SJCRH30 (cell line): ENCODE measurements at regions not wholly inside any gene's neighbourhood (a gene's known extent, or its start where the extent isn't known, plus 50 kb on each side); places are given as distances from the start of the nearest gene placed in this dataset.

Experiments used
- DNase-seq, 2 experiments: peaks; one replicate each; pipeline ENCODE4 v3.0.0-alpha.2; 2015 to 2020
- H3K27ac ChIP-seq: fragments of 250-450 bp; sonication (Bioruptor Pico); 2 replicates; pipeline ENCODE4 v1.5.1; 2020; ENCODE audit warnings: mild to moderate bottlenecking, moderate library complexity
- H3K27me3 ChIP-seq: fragments of 250-450 bp; sonication (Bioruptor Pico); 2 replicates; pipeline ENCODE4 v1.5.1; 2020; ENCODE audit warnings: mild to moderate bottlenecking, moderate library complexity
- H3K36me3 ChIP-seq: fragments of 250-450 bp; sonication (Bioruptor Pico); 2 replicates; pipeline ENCODE4 v1.5.1; 2020; ENCODE audit warnings: mild to moderate bottlenecking, moderate library complexity
- H3K4me1 ChIP-seq: fragments of 250-450 bp; sonication (Bioruptor Pico); 2 replicates; pipeline ENCODE4 v1.5.1; 2020; ENCODE audit warnings: mild to moderate bottlenecking, moderate library complexity
- H3K4me3 ChIP-seq: fragments of 250-450 bp; sonication (Bioruptor Pico); 2 replicates; pipeline ENCODE4 v1.5.1; 2020; ENCODE audit warnings: mild to moderate bottlenecking, moderate library complexity
- H3K9me3 ChIP-seq: fragments of 250-450 bp; sonication (Bioruptor Pico); replicated peaks from 2 replicates; pipeline ENCODE4 v1.5.1; 2020; ENCODE audit warnings: mild to moderate bottlenecking, moderate library complexity

DNA sequence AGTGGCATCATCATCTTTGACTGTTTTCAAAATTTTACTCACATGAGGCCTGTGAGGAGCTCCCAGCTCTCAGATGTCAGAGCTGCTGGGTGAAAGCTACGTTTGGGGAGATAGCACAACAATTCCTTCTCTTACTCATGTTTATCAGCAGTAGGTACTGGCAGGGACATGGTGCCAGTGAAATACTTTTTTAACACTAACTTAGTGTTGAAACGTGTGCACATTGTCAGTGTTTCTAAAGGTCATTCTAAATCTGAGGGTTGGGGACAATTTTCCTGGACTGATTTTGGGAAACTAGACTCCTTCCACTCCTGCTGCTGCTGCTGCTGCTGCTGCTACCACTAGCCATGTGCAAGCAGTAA is 487.4 kb downstream of the PDCD6IP start:
- H3K4me3 ChIP-seq: no peak overlapping the region
- no peaks in the 10 kb centered on the region for H3K36me3 ChIP-seq
- no peak overlapping the region for H3K27ac ChIP-seq
- no peaks in the 10 kb centered on the region for H3K4me1 ChIP-seq
- DNase-seq: no peak
- H3K9me3 ChIP-seq: no peaks in the 10 kb centered on the region
- H3K27me3 ChIP-seq: no peaks in the 10 kb centered on the region

DNA sequence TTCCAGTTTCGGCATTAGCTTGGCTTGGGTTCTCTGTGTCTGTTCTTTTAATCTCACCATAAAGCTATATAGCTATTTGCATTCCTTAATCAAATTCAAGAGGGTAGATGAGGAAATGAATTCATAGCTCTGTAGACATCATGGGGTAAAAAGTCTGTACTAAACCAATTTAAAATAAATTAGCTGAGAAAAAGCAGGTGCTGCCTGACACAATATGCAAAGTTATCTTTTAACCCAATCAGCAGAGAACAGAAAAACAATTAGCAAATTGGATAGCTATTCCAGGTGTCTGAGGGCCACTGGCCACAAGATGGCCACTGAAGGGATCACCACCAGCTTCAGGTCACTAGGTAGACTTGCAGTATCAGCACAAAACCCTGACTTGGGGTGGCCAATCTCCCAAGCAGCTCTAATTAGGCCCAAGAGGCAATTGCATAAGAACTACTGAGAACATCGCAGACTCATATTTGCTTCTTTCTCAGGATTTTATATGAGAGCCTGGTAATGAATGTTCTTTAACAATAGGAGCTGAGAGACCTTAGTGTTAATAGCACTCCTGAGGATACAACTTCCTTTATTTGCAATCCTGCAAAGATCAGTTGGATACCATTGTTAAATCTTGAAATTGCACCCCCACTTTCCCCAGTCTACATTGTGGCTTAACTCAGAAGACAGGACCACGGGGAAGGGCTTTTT is 494.3 kb downstream of the PDCD6IP start:
- H3K4me3 ChIP-seq: no peak overlapping the region
- H3K4me1 ChIP-seq: no peaks in the 10 kb centered on the region
- DNase-seq: no peak
- H3K27ac ChIP-seq: no peak overlapping the region
- no peaks in the 10 kb centered on the region for H3K9me3 ChIP-seq
- H3K36me3 ChIP-seq: no peaks in the 10 kb centered on the region
- no peaks in the 10 kb centered on the region for H3K27me3 ChIP-seq

DNA sequence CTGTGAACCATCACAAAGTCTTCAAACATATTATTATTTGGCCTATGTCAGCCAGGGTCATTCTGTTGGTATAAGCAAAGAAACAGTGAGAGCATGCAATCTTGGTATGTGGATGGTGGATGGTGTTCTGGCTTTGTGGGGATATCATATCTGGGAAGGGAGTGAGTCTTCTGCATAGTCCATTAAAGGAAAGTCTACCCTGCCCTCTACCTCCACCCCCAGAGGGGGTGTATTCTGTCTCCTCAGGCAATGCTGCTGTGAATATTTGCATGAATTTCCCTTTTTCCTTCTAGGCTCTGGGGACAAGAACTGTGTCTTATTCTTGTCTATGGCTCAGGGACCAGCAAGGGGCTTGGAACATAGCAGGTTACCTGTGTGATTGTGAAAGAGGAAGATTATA is 495.8 kb downstream of the PDCD6IP start:
- Histone ChIP-seq H3K9me3 (no peaks in the 10 kb centered on the region), H3K36me3 (no peaks in the 10 kb centered on the region), H3K27ac (no peak overlapping the region), H3K27me3 (no peaks in the 10 kb centered on the region), H3K4me1 (no peaks in the 10 kb centered on the region), H3K4me3 (no peak overlapping the region)
- DNase-seq: no peak

DNA sequence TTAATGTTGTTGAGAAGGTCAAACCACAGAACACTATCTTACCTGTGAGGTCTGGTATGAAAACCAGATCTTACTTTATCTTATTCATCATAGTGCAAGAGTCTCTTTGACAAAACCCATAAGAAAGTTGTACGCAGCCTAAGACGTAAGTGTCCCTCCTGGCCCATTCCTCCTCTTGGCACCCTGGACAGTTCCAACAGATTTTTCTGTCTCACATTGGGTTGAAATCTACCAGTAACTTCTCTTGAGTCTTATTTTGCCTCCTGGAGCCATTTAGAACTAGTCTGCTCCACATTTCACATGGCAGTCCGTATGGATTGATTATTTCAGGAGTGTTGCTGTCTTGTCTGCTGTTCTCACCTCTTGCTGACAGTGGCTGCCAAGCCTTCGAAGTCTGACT is 498.4 kb downstream of the PDCD6IP start:
- Histone ChIP-seq H3K36me3 (no peaks in the 10 kb centered on the region), H3K27me3 (no peaks in the 10 kb centered on the region), H3K4me3 (no peak overlapping the region), H3K9me3 (no peaks in the 10 kb centered on the region), H3K27ac (no peak overlapping the region), H3K4me1 (no peaks in the 10 kb centered on the region)
- DNase-seq: no peak

DNA sequence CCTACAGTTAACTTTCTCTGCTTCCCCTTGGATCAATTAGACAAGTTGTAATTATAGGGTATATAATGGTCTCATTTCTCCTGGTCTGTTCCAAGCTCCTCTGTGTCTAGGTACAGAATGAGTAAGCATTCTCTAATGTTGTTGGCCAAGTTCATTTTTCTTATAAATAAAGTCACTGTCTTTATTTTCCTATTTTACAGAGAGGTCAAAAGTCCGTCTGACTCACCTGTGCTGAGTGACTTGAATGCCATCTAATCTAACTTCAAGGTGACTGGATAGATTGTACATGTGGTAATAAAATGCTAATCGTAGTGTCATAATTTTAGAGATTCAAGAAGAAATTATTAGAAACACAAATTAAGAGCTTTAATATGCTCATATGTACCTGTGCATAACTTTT is 500.2 kb downstream of the PDCD6IP start:
- DNase-seq: no peak
- Histone ChIP-seq H3K4me3 (no peak overlapping the region), H3K36me3 (no peaks in the 10 kb centered on the region), H3K27ac (no peak overlapping the region), H3K9me3 (no peaks in the 10 kb centered on the region), H3K4me1 (no peaks in the 10 kb centered on the region), H3K27me3 (no peaks in the 10 kb centered on the region)

DNA sequence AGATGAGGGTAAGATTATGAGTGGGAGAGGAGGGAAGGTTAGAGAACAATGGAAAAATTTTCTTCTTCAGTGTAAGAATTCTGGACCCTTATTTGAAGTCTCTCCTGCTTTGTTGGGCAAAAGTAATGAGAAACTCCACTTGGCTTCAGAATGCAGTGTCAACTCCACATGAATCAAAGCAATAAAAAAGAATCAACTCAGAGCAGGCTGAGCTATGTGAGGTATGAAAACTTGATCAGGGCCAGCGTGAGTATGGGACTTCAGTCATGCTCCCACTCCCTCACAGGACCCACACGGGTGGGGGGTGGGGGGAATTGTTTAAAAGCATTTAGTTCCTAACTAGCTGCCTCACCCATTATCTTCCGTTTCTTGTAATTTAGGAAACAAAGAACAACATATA is 502.2 kb downstream of the PDCD6IP start:
- no peaks in the 10 kb centered on the region for H3K4me1 ChIP-seq
- no peak overlapping the region for H3K27ac ChIP-seq

DNA sequence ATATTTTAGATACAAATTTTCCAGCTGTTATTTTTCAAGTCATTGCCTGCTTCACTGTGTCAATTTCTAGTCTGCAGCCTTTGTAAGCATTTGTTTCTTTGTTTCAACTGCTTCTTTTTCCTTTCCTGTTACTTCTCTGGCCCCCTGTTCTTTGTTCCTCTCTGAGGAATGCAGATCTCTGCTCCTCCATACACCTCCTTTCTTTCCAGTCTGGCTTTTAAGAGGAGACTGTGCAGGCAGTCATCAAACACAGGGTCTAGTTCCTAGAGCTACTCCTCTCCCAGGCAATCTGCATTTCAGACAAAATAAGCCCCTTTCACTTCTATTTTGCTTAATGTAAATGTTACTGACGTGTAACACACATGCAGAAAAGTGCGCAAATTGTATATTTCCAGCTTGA is 502.9 kb downstream of the PDCD6IP start:
- H3K36me3 ChIP-seq: no peaks in the 10 kb centered on the region
- no peaks in the 10 kb centered on the region for H3K27me3 ChIP-seq
- no peaks in the 10 kb centered on the region for H3K4me1 ChIP-seq
- no peak for DNase-seq
- H3K4me3 ChIP-seq: no peak overlapping the region
- H3K27ac ChIP-seq: no peak overlapping the region
- no peaks in the 10 kb centered on the region for H3K9me3 ChIP-seq

More for the DNA sequence above, 502.2 kb downstream of the PDCD6IP start:
- no peaks in the 10 kb centered on the region for H3K36me3 ChIP-seq
- no peak for DNase-seq
- no peaks in the 10 kb centered on the region for H3K9me3 ChIP-seq
- no peak overlapping the region for H3K4me3 ChIP-seq
- H3K27me3 ChIP-seq: no peaks in the 10 kb centered on the region

DNA sequence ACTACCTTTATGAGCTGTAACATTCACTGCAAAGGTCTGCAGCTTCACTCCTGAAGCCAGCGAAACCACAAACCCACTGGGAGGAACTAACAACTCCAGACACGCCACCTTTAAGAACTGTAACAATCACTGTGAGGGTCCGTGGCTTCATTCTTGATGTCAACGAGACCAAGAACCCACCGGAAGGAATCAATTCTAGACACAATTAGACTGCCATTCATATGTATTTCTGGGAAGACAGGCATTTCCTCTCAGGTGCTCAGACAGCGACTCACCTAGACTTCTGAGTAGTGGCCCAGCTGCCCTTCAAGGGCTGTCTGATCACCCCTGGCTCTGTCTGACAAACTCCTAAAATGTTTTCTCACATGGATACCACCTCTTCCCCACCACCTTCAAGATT is 506.8 kb downstream of the PDCD6IP start:
- no peak overlapping the region for H3K27ac ChIP-seq
- H3K36me3 ChIP-seq: no peaks in the 10 kb centered on the region
- H3K27me3 ChIP-seq: no peaks in the 10 kb centered on the region
- no peak overlapping the region for H3K4me3 ChIP-seq
- no peaks in the 10 kb centered on the region for H3K9me3 ChIP-seq
- no peak for DNase-seq
- no peaks in the 10 kb centered on the region for H3K4me1 ChIP-seq

DNA sequence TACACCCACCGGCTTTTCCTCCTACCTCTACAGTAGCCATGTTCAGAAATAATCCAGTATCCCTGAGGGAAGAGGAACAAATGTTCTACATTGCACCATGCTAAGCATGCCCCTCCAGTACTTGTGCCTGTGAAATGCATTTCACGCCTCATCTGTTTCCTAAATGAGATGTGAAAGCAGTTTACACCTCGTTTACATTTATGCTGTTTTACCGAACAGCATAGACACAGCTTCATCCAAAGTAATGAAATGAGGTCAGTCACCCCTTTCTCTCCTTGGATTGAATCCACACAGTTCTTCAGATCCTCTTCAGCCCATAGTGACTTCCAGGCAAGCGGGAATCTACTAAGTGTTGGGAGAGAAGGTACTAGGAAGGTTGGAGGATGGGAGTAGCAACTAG is 514.3 kb downstream of the PDCD6IP start:
- Histone ChIP-seq H3K27ac (no peak overlapping the region), H3K4me3 (no peak overlapping the region), H3K4me1 (no peaks in the 10 kb centered on the region), H3K27me3 (no peaks in the 10 kb centered on the region), H3K36me3 (no peaks in the 10 kb centered on the region), H3K9me3 (no peaks in the 10 kb centered on the region)
- no peak for DNase-seq

DNA sequence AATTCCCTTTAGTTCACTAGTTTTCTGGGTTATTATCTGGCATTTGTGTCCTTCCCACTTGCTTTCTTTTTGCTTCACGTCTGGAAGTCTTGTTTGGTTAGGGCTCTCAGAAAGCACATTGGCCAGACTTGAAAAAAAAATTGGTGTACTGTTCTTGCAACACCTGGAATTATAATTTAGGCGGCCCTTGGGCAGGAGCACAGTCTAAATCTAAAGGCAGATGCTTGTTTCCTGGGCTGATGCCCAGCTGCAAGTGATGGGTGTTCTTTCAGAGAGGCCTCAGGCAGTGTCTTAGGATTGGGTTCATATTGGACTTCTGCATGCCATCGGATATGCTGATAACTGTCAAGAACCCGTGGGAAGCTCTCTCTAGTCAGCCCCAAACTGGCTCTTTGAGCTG is 521.5 kb downstream of the PDCD6IP start:
- Histone ChIP-seq H3K9me3 (no peaks in the 10 kb centered on the region), H3K4me1 (no peaks in the 10 kb centered on the region), H3K4me3 (no peak overlapping the region), H3K27me3 (no peaks in the 10 kb centered on the region), H3K36me3 (no peaks in the 10 kb centered on the region), H3K27ac (no peak overlapping the region)
- DNase-seq: no peak

DNA sequence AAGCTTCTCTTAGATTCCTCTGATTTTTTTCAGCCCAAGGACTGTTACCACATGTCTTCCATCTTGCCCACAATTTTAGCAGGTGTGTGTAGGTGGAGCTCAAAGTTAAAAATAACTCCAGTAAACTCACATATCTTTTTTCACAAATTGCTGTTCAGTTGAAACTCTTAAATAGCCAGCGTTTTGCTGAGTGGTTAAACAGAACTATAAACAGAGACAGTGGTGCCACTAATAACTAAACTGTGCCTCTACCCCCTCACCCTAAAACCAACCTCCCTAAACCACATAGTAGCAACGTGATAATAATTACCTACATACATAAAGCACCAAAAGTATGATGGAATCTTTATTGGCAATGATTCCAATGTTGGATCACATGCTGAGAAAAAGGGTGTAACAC is 525.1 kb downstream of the PDCD6IP start:
- Histone ChIP-seq H3K4me1 (no peaks in the 10 kb centered on the region), H3K36me3 (no peaks in the 10 kb centered on the region), H3K4me3 (no peak overlapping the region), H3K9me3 (no peaks in the 10 kb centered on the region), H3K27me3 (no peaks in the 10 kb centered on the region), H3K27ac (no peak overlapping the region)
- no peak for DNase-seq

DNA sequence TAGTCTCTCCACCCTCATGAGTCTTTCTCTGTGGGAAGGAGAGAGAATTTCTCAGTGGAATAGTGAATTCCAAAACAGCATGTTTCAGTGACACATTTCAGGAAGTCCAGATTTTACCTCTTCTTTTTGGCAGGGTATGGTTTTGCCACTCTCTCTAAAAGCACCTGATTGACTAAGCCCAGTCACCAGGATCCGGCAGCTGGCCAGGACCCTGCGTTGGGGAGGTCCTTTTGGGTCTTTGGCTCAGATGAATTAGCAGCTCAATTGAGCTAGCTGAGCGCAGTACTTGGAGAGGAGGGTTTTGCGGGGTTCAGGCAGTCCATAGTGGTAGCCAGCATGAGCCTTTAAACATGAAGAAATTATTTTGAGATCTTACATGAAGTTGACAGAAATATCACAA is 548.2 kb downstream of the PDCD6IP start:
- H3K27me3 ChIP-seq: no peaks in the 10 kb centered on the region
- DNase-seq: no peak
- no peak overlapping the region for H3K4me3 ChIP-seq
- H3K36me3 ChIP-seq: no peaks in the 10 kb centered on the region
- H3K27ac ChIP-seq: no peak overlapping the region
- no peaks in the 10 kb centered on the region for H3K4me1 ChIP-seq
- H3K9me3 ChIP-seq: no peaks in the 10 kb centered on the region

DNA sequence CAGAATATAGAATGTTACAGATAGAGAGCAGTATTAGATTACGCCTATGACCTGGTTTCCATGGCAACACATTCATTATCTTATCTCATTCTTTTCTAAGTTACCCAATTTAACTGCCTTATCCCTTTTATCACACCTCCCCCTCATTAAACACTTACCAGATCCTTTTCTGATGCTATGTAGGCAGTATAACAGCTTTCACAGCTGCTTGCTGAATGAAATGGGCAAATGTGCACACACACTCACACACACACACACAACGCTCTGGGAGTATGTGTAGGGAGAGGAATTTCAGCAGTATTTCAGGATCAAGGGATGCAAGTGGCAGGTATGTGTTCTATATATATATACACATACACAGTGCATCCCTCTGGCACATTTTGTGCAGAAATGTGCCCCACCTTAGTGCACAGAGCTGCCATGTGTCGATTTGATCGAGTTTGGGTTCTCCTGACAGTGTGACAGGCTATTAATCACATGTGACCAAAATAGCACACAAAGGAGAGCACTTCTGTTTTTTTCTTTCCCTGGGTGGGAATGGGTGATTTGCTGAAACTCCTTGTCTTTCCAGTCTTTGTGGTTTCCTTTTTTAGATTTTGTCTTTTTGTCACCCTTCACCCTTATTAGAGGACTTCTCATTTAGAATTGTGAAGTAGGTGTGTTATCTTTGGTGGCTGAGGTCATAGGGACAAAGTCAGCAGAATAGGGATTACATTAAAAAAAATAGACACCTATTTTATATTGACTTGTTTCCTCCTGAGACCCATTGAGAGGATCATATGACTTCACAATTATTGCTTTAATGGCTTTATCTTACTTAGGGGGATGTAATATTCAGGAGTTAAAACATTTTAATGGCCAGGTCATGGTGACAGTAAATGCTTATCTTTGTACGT is 553.7 kb downstream of the PDCD6IP start:
- no peak for DNase-seq
- Histone ChIP-seq H3K27me3 (no peaks in the 10 kb centered on the region), H3K4me3 (no peak overlapping the region), H3K27ac (no peak overlapping the region), H3K9me3 (no peaks in the 10 kb centered on the region), H3K4me1 (no peaks in the 10 kb centered on the region), H3K36me3 (no peaks in the 10 kb centered on the region)

DNA sequence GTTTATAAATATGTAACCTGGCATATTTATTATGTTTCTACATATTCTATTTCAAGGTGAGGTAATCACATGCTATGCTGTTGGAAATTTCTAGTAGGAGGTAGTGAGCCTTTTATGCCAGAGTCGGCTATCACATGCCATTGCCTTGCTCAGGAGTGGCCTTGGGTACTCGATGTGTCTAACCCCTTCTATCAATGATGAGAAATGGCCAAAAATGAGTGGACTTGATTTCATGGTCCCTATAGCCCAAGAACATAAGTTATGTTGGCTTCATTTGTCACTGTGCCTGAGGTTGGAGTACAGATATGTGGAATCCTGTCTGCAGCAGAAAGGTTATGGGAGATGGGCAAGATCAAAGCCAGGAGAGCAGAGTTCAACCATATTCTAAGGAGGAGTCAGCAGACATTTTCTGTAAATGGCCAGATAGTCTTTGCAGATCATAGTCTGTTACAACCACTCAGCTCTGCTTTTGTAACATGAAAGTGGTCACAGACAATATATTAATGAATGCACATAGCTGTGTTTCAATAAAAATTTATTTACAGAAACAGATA is 554.4 kb downstream of the PDCD6IP start:
- H3K4me3 ChIP-seq: no peak overlapping the region
- no peak overlapping the region for H3K27ac ChIP-seq
- H3K4me1 ChIP-seq: no peaks in the 10 kb centered on the region
- no peaks in the 10 kb centered on the region for H3K36me3 ChIP-seq
- DNase-seq: no peak
- no peaks in the 10 kb centered on the region for H3K9me3 ChIP-seq
- no peaks in the 10 kb centered on the region for H3K27me3 ChIP-seq

DNA sequence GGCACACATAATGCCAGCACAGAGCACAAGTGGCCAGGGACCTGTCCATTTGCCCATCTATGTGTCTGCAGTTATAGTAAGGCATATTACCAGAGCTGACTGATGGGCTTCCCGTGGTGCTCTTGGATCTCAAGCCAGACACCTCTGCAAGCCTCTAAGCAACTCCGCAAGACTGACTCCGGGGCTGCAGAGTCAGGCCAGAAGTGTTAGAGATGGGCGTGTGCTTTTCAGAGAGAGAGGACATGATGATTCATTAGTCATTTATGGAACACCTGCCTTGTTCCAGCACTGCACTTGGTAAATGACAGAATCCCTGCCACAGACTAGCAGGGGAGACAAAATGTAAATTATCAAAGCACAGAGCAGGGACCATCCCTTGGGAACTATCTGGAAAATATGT is 559.0 kb downstream of the PDCD6IP start:
- peak in 1 of 2 experiments; percentile 0 for DNase-seq
- Histone ChIP-seq H3K9me3 (no peaks in the 10 kb centered on the region), H3K27me3 (no peaks in the 10 kb centered on the region), H3K27ac (no peak overlapping the region), H3K4me1 (no peaks in the 10 kb centered on the region), H3K4me3 (no peak overlapping the region), H3K36me3 (no peaks in the 10 kb centered on the region)
